WTC11 (cell line): ENCODE measurements at regions not wholly inside any gene's neighbourhood (a gene's known extent, or its start where the extent isn't known, plus 50 kb on each side); places are given as distances from the start of the nearest gene placed in this dataset.

Experiments
- ATAC-seq: fragments of 200-7000 bp; cut with Tn5 transposase; 2 replicates; pipeline ENCODE4 v1.10.0; 2021; ENCODE audit warnings: mild to moderate bottlenecking, moderate library complexity
- CTCF ChIA-PET: fragments of 300-600 bp; sonication (Branson Sonifier 250); formaldehyde crosslinking; loops from one replicate; lab custom pipeline; 2021; ENCODE audit warnings: antibody characterized with exemption; lab: Charles Lee
- POLR2A ChIA-PET: fragments of 350-600 bp; sonication (Branson Sonifier 250); formaldehyde crosslinking; loops from one replicate; lab custom pipeline; 2021; ENCODE audit warnings: antibody characterized with exemption; lab: Charles Lee
- DNase-seq: peaks from one replicate; pipeline ENCODE4 v3.0.0; 2021; ENCODE audit warnings: low spot score
- H3K27ac Mint-ChIP-seq: 2 replicates; pipeline ENCODE4 v1.8.0; 2021; ENCODE audit warnings: mixed read lengths
- H3K27me3 Mint-ChIP-seq: 2 replicates; pipeline ENCODE4 v1.8.0; 2021; ENCODE audit warnings: low read depth, mild to moderate bottlenecking, moderate library complexity, mixed read lengths
- H3K36me3 Mint-ChIP-seq: 2 replicates; pipeline ENCODE4 v1.8.0; 2021; ENCODE audit warnings: mixed read lengths
- H3K4me1 Mint-ChIP-seq: 2 replicates; pipeline ENCODE4 v1.8.0; 2022; ENCODE audit warnings: mixed read lengths
- H3K4me3 Mint-ChIP-seq: 2 replicates; pipeline ENCODE4 v1.8.0; 2021; ENCODE audit warnings: mild to moderate bottlenecking, moderate library complexity, mixed read lengths
- H3K9me3 Mint-ChIP-seq: 2 replicates; pipeline ENCODE4 v1.8.0; 2021; ENCODE audit warnings: mixed read lengths
- ESRRA ChIP-seq: sonication (generic); formaldehyde crosslinking; IDR thresholded peaks from 2 replicates; pipeline ENCODE4 v1.8.1; 2022; ENCODE audit warnings: mild to moderate bottlenecking, missing genetic modification reagents, borderline replicate concordance
- GABPB1 ChIP-seq: sonication (generic); formaldehyde crosslinking; IDR thresholded peaks from 2 replicates; pipeline ENCODE4 v1.8.1; 2023; ENCODE audit warnings: mild to moderate bottlenecking, missing genetic modification reagents
- IRF2 ChIP-seq: sonication (generic); formaldehyde crosslinking; IDR thresholded peaks from 2 replicates; pipeline ENCODE4 v1.8.0; 2022; ENCODE audit warnings: low read depth, missing genetic modification reagents, borderline replicate concordance
- JAZF1 ChIP-seq: fragments of 250-450 bp; sonication (Bioruptor Pico); IDR thresholded peaks from 2 replicates; pipeline ENCODE4 v1.9.0; 2021; ENCODE audit warnings: moderate library complexity, mild to moderate bottlenecking, inconsistent platforms
- MYBL2 ChIP-seq: sonication (generic); formaldehyde crosslinking; IDR thresholded peaks from 2 replicates; pipeline ENCODE4 v1.8.1; 2023; ENCODE audit warnings: mild to moderate bottlenecking, moderate library complexity, missing genetic modification reagents
- NR1H2 ChIP-seq: sonication (generic); formaldehyde crosslinking; IDR thresholded peaks from 2 replicates; pipeline ENCODE4 v1.9.0; 2021; ENCODE audit warnings: mild to moderate bottlenecking, moderate library complexity, missing genetic modification reagents
- SMAD4 ChIP-seq: sonication (generic); formaldehyde crosslinking; IDR thresholded peaks from 2 replicates; pipeline ENCODE4 v1.8.0; 2022; ENCODE audit warnings: mild to moderate bottlenecking, missing genetic modification reagents
- TEAD4 ChIP-seq: sonication (generic); formaldehyde crosslinking; IDR thresholded peaks from 2 replicates; pipeline ENCODE4 v1.8.0; 2022; ENCODE audit warnings: mild to moderate bottlenecking, missing genetic modification reagents
- ZNF219 ChIP-seq: sonication (generic); formaldehyde crosslinking; IDR thresholded peaks from 2 replicates; pipeline ENCODE4 v1.8.0; 2023; ENCODE audit warnings: missing genetic modification reagents, mild to moderate bottlenecking, borderline replicate concordance
- ZNF232 ChIP-seq: sonication (generic); formaldehyde crosslinking; IDR thresholded peaks from 2 replicates; pipeline ENCODE4 v1.8.0; 2022; ENCODE audit warnings: mild to moderate bottlenecking, missing genetic modification reagents
- ZNF317 ChIP-seq: sonication (generic); formaldehyde crosslinking; IDR thresholded peaks from 2 replicates; pipeline ENCODE4 v1.8.1; 2023; ENCODE audit warnings: low read depth, mild to moderate bottlenecking, moderate library complexity, missing genetic modification reagents, borderline replicate concordance
- ZNF423 ChIP-seq: fragments of 250-450 bp; sonication (Bioruptor Pico); IDR thresholded peaks from 2 replicates; pipeline ENCODE4 v2.1.2; 2022; ENCODE audit warnings: mild to moderate bottlenecking, moderate library complexity
- TF ChIP-seq, protein P1 (sequence below): fragments of 200-600 bp; IDR thresholded peaks from 2 replicates; pipeline ENCODE4 v1.8.0; 2022; ENCODE audit warnings: antibody characterized with exemption
- TF ChIP-seq, protein P2 (sequence below): sonication (generic); formaldehyde crosslinking; IDR thresholded peaks from 2 replicates; pipeline ENCODE4 v1.8.0; 2023; ENCODE audit warnings: missing genetic modification reagents
- TF ChIP-seq, protein P3 (sequence below): fragments of 250-450 bp; sonication (Bioruptor Pico); IDR thresholded peaks from 2 replicates; pipeline ENCODE4 v1.9.0; 2021; ENCODE audit warnings: mild to moderate bottlenecking
- TF ChIP-seq, protein P4 (sequence below): sonication (generic); formaldehyde crosslinking; IDR thresholded peaks from 2 replicates; pipeline ENCODE4 v1.8.0; 2022; ENCODE audit warnings: mild to moderate bottlenecking, missing genetic modification reagents

DNA sequence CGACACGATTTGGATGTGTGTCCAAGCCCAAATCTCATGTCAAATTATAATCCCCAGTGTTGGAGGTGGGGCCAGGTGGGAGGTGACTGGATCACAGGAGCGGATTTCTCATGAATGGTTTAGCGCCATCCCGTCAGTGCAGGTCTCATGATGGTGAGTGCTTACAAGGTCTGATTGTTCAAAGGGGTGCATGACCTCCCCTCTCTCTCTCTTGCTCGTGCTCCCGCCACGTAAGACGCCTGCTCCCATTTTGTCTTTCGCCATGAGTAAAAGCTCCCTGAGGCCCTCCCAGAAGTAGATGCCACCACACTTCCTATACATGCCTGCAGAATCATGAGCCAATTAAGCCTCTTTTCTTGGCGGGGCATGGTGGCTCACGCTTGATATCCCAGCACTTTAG, 71.5 kb upstream of the NANOS1 start:
- Mint-ChIP-seq H3K9me3 (no peaks in the 10 kb centered on the region), H3K4me1 (peaks cover 8% of the 10 kb centered on the region; the same call in 1 of the 2 replicates), H3K27ac (no peak overlapping the region), H3K4me3 (no peak overlapping the region), H3K36me3 (no peaks in the 10 kb centered on the region), H3K27me3 (no peaks in the 10 kb centered on the region)
- no peak for ATAC-seq
- no peak for DNase-seq
- ChIA-PET CTCF (no interaction called here), POLR2A (no interaction called here)
- TF ChIP-seq MYBL2 (CRISPR knock-in tag): no peak
- TF ChIP-seq, protein P1, sequence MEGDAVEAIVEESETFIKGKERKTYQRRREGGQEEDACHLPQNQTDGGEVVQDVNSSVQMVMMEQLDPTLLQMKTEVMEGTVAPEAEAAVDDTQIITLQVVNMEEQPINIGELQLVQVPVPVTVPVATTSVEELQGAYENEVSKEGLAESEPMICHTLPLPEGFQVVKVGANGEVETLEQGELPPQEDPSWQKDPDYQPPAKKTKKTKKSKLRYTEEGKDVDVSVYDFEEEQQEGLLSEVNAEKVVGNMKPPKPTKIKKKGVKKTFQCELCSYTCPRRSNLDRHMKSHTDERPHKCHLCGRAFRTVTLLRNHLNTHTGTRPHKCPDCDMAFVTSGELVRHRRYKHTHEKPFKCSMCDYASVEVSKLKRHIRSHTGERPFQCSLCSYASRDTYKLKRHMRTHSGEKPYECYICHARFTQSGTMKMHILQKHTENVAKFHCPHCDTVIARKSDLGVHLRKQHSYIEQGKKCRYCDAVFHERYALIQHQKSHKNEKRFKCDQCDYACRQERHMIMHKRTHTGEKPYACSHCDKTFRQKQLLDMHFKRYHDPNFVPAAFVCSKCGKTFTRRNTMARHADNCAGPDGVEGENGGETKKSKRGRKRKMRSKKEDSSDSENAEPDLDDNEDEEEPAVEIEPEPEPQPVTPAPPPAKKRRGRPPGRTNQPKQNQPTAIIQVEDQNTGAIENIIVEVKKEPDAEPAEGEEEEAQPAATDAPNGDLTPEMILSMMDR: no peak

DNA sequence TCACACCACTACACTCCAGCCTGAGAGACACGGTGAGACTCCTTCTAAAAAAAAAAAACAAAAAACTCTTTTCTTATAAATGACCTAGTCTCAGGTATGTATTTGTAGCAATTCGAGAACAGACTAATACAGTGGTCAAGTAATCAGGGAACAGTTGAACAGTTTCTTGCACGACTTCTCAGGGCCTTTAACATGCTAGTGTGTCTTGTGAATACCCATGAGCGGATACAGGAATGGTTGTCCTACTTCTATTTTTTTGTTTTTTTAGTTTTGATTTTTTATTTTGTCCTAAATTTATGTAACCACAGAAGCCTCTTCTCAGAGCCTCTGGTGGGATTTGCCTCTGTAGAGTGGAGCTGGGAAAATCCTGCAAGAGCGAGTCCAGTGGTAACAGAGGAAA, 71.0 kb upstream of the NANOS1 start:
- ATAC-seq (no peak), DNase-seq (no peak)
- Mint-ChIP-seq H3K27ac (no peak overlapping the region), H3K4me3 (no peak overlapping the region), H3K4me1 (peaks cover 8% of the 10 kb centered on the region; the same call in 1 of the 2 replicates), H3K36me3 (no peaks in the 10 kb centered on the region), H3K27me3 (no peaks in the 10 kb centered on the region), H3K9me3 (no peaks in the 10 kb centered on the region)
- ChIA-PET CTCF (no interaction called here), POLR2A (no interaction called here)
- no peak for TF ChIP-seq ESRRA (CRISPR knock-in tag)
- TF ChIP-seq ZNF219 (CRISPR knock-in tag): no peak
- TF ChIP-seq, protein P2, sequence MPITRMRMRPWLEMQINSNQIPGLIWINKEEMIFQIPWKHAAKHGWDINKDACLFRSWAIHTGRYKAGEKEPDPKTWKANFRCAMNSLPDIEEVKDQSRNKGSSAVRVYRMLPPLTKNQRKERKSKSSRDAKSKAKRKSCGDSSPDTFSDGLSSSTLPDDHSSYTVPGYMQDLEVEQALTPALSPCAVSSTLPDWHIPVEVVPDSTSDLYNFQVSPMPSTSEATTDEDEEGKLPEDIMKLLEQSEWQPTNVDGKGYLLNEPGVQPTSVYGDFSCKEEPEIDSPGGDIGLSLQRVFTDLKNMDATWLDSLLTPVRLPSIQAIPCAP (CRISPR knock-in tag): no peak
- no peak for TF ChIP-seq IRF2 (CRISPR knock-in tag)
- TF ChIP-seq, protein P3, sequence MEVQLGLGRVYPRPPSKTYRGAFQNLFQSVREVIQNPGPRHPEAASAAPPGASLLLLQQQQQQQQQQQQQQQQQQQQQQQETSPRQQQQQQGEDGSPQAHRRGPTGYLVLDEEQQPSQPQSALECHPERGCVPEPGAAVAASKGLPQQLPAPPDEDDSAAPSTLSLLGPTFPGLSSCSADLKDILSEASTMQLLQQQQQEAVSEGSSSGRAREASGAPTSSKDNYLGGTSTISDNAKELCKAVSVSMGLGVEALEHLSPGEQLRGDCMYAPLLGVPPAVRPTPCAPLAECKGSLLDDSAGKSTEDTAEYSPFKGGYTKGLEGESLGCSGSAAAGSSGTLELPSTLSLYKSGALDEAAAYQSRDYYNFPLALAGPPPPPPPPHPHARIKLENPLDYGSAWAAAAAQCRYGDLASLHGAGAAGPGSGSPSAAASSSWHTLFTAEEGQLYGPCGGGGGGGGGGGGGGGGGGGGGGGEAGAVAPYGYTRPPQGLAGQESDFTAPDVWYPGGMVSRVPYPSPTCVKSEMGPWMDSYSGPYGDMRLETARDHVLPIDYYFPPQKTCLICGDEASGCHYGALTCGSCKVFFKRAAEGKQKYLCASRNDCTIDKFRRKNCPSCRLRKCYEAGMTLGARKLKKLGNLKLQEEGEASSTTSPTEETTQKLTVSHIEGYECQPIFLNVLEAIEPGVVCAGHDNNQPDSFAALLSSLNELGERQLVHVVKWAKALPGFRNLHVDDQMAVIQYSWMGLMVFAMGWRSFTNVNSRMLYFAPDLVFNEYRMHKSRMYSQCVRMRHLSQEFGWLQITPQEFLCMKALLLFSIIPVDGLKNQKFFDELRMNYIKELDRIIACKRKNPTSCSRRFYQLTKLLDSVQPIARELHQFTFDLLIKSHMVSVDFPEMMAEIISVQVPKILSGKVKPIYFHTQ (CRISPR knock-in tag): no peak
- no peak for TF ChIP-seq NR1H2
- no peak for TF ChIP-seq JAZF1
- TF ChIP-seq ZNF232 (CRISPR knock-in tag): no peak
- no peak for TF ChIP-seq TEAD4
- TF ChIP-seq SMAD4: no peak
- TF ChIP-seq GABPB1: no peak
- TF ChIP-seq ZNF317 (CRISPR knock-in tag): no peak
- TF ChIP-seq, protein P4, sequence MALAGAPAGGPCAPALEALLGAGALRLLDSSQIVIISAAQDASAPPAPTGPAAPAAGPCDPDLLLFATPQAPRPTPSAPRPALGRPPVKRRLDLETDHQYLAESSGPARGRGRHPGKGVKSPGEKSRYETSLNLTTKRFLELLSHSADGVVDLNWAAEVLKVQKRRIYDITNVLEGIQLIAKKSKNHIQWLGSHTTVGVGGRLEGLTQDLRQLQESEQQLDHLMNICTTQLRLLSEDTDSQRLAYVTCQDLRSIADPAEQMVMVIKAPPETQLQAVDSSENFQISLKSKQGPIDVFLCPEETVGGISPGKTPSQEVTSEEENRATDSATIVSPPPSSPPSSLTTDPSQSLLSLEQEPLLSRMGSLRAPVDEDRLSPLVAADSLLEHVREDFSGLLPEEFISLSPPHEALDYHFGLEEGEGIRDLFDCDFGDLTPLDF: no peak
- no peak for TF ChIP-seq ZNF423 (CRISPR knock-in tag)
- TF ChIP-seq, all 79 proteins: peak for 0
